ENCODE measurements at regions not wholly inside any gene's neighbourhood (a gene's known extent, or its start where the extent isn't known, plus 50 kb on each side); places are given as distances from the start of the nearest gene placed in this dataset.
"Not testable (repeated sequence)": the region's sequence is repeated elsewhere in the genome, so short reads cannot be mapped to it uniquely, and the experiment has no call there.

DNA sequence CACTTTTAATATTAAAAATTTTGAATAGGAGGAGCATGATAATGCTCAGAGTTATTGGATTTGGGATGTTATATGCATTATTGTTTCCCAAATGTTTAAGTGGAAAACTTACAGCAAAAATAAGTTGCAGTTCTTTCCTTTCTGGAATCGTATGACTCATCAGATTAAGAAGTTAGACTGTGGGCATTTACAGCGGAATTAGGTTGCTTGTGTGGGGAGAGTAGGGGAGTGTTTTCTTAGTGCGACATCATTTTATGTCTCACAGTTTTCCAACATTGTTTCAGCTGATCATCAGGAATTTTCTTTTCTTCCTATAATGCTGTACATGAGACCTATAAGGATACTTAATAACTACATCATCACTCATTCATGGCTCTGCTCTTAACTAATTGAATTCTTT lies 1631.8 kb downstream of the CDH8 start:
- no peaks in the 10 kb centered on the region for H3K9me2 ChIP-seq (replicated peaks; ENCODE audit: insufficient read depth, low read length)

DNA sequence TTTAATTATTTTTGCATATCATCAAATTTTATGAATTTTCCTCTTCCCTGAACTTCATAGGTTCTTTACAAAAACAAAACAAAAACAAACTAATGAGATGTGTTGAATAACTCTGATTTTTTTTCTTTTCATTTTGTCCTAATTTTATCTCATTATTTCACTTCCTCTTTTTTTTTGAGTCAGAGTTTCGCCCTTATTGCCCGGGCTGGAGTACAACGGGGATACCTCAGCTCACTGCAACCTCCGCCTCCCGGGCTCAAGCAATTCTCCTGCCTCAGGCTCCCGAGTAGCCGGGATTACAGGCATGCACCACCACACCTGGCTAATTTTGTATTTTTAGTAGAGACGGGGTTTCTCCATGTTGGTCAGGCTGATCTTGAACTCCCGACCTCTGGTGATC lies 1633.3 kb downstream of the CDH8 start:
- not testable (repeated sequence) for H3K27ac ChIP-seq (ENCODE audit: low read depth, low read length); H3K9me3 ChIP-seq (ENCODE audit: insufficient read depth, low read length); H3K79me2 ChIP-seq (ENCODE audit: insufficient read depth, low read length); H4K20me1 ChIP-seq (ENCODE audit: low read depth, low read length); H3K9me2 ChIP-seq (replicated peaks; ENCODE audit: insufficient read depth, low read length); H3K4me2 ChIP-seq (ENCODE audit: low read depth, low read length, poor library complexity, severe bottlenecking); H3K27me3 ChIP-seq (ENCODE audit: low read length); H2AFZ ChIP-seq (ENCODE audit: low read depth, low read length, severe bottlenecking); H3K9ac ChIP-seq (ENCODE audit: low read length); H3K4me3 ChIP-seq (ENCODE audit: insufficient read depth, low read length, poor library complexity, severe bottlenecking); H3K36me3 ChIP-seq (ENCODE audit: low read length); H3F3A ChIP-seq (ENCODE audit: insufficient read depth)

More for the DNA sequence above, 1631.8 kb downstream of the CDH8 start:
- Histone ChIP-seq H3K4me3 (ENCODE audit: insufficient read depth, low read length, poor library complexity, severe bottlenecking) (no peak overlapping the region), H2AFZ (ENCODE audit: low read depth, low read length, severe bottlenecking) (no peak overlapping the region), H3K9me3 (ENCODE audit: insufficient read depth, low read length) (no peaks in the 10 kb centered on the region), H3K4me2 (ENCODE audit: low read depth, low read length, poor library complexity, severe bottlenecking) (no peak overlapping the region), H3K27me3 (ENCODE audit: low read length) (no peaks in the 10 kb centered on the region), H3K36me3 (ENCODE audit: low read length) (no peaks in the 10 kb centered on the region), H3F3A (ENCODE audit: insufficient read depth) (no peaks in the 10 kb centered on the region), H3K27ac (ENCODE audit: low read depth, low read length) (no peak overlapping the region), H3K9ac (ENCODE audit: low read length) (no peak overlapping the region), H3K79me2 (ENCODE audit: insufficient read depth, low read length) (no peaks in the 10 kb centered on the region), H4K20me1 (ENCODE audit: low read depth, low read length) (no peaks in the 10 kb centered on the region)
- TF ChIP-seq, protein P1, sequence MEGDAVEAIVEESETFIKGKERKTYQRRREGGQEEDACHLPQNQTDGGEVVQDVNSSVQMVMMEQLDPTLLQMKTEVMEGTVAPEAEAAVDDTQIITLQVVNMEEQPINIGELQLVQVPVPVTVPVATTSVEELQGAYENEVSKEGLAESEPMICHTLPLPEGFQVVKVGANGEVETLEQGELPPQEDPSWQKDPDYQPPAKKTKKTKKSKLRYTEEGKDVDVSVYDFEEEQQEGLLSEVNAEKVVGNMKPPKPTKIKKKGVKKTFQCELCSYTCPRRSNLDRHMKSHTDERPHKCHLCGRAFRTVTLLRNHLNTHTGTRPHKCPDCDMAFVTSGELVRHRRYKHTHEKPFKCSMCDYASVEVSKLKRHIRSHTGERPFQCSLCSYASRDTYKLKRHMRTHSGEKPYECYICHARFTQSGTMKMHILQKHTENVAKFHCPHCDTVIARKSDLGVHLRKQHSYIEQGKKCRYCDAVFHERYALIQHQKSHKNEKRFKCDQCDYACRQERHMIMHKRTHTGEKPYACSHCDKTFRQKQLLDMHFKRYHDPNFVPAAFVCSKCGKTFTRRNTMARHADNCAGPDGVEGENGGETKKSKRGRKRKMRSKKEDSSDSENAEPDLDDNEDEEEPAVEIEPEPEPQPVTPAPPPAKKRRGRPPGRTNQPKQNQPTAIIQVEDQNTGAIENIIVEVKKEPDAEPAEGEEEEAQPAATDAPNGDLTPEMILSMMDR (IDR thresholded peaks at IDR 0.05; ENCODE audit: insufficient read depth, low read length, poor library complexity, severe bottlenecking) = no peak
- no peak for TF ChIP-seq EZH2phosphoT487 (conservative IDR thresholded peaks at IDR 0.05; ENCODE audit: low read length)

- H3K9ac ChIP-seq (ENCODE audit: low read length) = no peak overlapping the region
- no peaks in the 10 kb centered on the region for H3K9me3 ChIP-seq (ENCODE audit: insufficient read depth, low read length)
- no peak overlapping the region for H3K27ac ChIP-seq (ENCODE audit: low read depth, low read length)
- H4K20me1 ChIP-seq (ENCODE audit: low read depth, low read length) = no peaks in the 10 kb centered on the region
- H3K79me2 ChIP-seq (ENCODE audit: insufficient read depth, low read length) = no peaks in the 10 kb centered on the region
- TF ChIP-seq EZH2phosphoT487 (conservative IDR thresholded peaks at IDR 0.05; ENCODE audit: low read length) = no peak
- TF ChIP-seq, protein P1 (IDR thresholded peaks at IDR 0.05; ENCODE audit: insufficient read depth, low read length, poor library complexity, severe bottlenecking) = no peak
- no peaks in the 10 kb centered on the region for H3F3A ChIP-seq (ENCODE audit: insufficient read depth)
- H3K4me2 ChIP-seq (ENCODE audit: low read depth, low read length, poor library complexity, severe bottlenecking) = no peak overlapping the region
- H2AFZ ChIP-seq (ENCODE audit: low read depth, low read length, severe bottlenecking) = no peak overlapping the region
- H3K36me3 ChIP-seq (ENCODE audit: low read length) = no peaks in the 10 kb centered on the region
- H3K4me3 ChIP-seq (ENCODE audit: insufficient read depth, low read length, poor library complexity, severe bottlenecking) = no peak overlapping the region
- no peaks in the 10 kb centered on the region for H3K27me3 ChIP-seq (ENCODE audit: low read length)
- H3K9me2 ChIP-seq (replicated peaks; ENCODE audit: insufficient read depth, low read length) = no peaks in the 10 kb centered on the region
These were observed 1643.9 kb downstream of the CDH8 start for GRCh38 chr16:60392380-60392779.

DNA sequence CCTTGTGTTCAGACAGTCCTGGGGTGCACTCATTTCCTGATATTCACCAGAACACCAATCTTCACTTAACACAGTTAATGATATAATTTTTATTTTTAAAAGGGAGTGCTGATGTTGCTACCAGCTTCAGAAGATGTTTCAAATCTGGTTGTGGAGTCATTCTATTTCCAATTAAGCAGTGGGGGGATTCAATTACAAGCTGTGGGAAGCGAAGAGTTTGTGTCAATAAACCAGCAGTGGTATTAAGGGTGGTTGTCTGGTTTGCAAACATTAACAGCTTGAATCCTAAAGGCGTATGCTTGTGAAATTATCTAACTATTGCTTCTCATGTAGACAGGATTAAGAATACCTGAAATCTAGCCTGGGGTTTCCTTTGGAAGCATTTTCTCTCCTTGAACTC lies 1637.5 kb upstream of the GOT2 start:
- Histone ChIP-seq H3K4me2 (ENCODE audit: low read depth, low read length, poor library complexity, severe bottlenecking) (no peak overlapping the region), H4K20me1 (ENCODE audit: low read depth, low read length) (no peaks in the 10 kb centered on the region), H3K9me2 (replicated peaks; ENCODE audit: insufficient read depth, low read length) (no peaks in the 10 kb centered on the region), H3F3A (ENCODE audit: insufficient read depth) (no peaks in the 10 kb centered on the region), H2AFZ (ENCODE audit: low read depth, low read length, severe bottlenecking) (no peak overlapping the region), H3K9ac (ENCODE audit: low read length) (no peak overlapping the region), H3K27ac (ENCODE audit: low read depth, low read length) (no peak overlapping the region), H3K4me3 (ENCODE audit: insufficient read depth, low read length, poor library complexity, severe bottlenecking) (no peak overlapping the region), H3K27me3 (ENCODE audit: low read length) (no peaks in the 10 kb centered on the region), H3K36me3 (ENCODE audit: low read length) (no peaks in the 10 kb centered on the region), H3K79me2 (ENCODE audit: insufficient read depth, low read length) (no peaks in the 10 kb centered on the region), H3K9me3 (ENCODE audit: insufficient read depth, low read length) (no peaks in the 10 kb centered on the region)
- TF ChIP-seq EZH2phosphoT487 (conservative IDR thresholded peaks at IDR 0.05; ENCODE audit: low read length) = no peak
- TF ChIP-seq, protein P1 (IDR thresholded peaks at IDR 0.05; ENCODE audit: insufficient read depth, low read length, poor library complexity, severe bottlenecking) = no peak

All from SU-DHL-6 (cell line).